OCI-LY7 (cell line): ENCODE measurements at regions not wholly inside any gene's neighbourhood (a gene's known extent, or its start where the extent isn't known, plus 50 kb on each side); places are given as distances from the start of the nearest gene placed in this dataset.

Source experiments
- BruUV-seq: library from RNA; stranded (reverse); fragments of 400-500 nt; replicated peaks from 2 replicates; lab custom pipeline; 2021; lab: Mats Ljungman, UMichigan
- CTCF ChIA-PET: fragments of 300-600 bp; sonication (Branson Sonifier 250); formaldehyde crosslinking; loops from one replicate; lab custom pipeline; 2022; ENCODE audit warnings: antibody characterized with exemption; ENCODE audit not compliant: unreplicated experiment; lab: Charles Lee
- POLR2A ChIA-PET: fragments of 300-600 bp; sonication (Branson Sonifier 250); formaldehyde crosslinking; loops from one replicate; lab custom pipeline; 2022; ENCODE audit warnings: antibody characterized with exemption; lab: Charles Lee
- DNase-seq: peaks from one replicate; pipeline ENCODE4 v3.0.0-alpha.2; 2015; ENCODE audit warnings: low spot score
- H2AFZ ChIP-seq: fragments of 200-600 bp; sonication (generic), shearing (Covaris generic); 2 replicates; pipeline ENCODE4 v1.6.1; 2014; ENCODE audit warnings: mild to moderate bottlenecking, antibody characterized with exemption, low read length, moderate library complexity
- H3K27ac ChIP-seq: fragments of 200-600 bp; sonication (generic); 2 replicates; pipeline ENCODE4 v1.5.1; 2014; ENCODE audit warnings: mixed run types, low read depth, mild to moderate bottlenecking, moderate library complexity, low read length, inconsistent platforms; ENCODE audit not compliant: poor library complexity, severe bottlenecking
- H3K36me3 ChIP-seq: fragments of 200-600 bp; sonication (generic); 2 replicates; pipeline ENCODE4 v1.6.1; 2014; ENCODE audit warnings: mild to moderate bottlenecking, antibody characterized with exemption, low read length, moderate library complexity, mixed read lengths; ENCODE audit not compliant: insufficient read depth
- H3K4me1 ChIP-seq: fragments of 200-600 bp; sonication (generic); 2 replicates; pipeline ENCODE4 v1.5.1; 2014; ENCODE audit warnings: mild to moderate bottlenecking, low read length; ENCODE audit not compliant: insufficient read depth, poor library complexity, severe bottlenecking
- H3K4me2 ChIP-seq: fragments of 200-600 bp; sonication (generic); 2 replicates; pipeline ENCODE4 v1.6.1; 2014; ENCODE audit warnings: mild to moderate bottlenecking, low read length
- H3K4me3 ChIP-seq: fragments of 200-600 bp; sonication (generic); 2 replicates; pipeline ENCODE4 v1.5.1; 2014; ENCODE audit warnings: mild to moderate bottlenecking, low read depth, low read length; ENCODE audit not compliant: poor library complexity, severe bottlenecking
- H3K79me2 ChIP-seq: fragments of 200-600 bp; sonication (generic); 2 replicates; pipeline ENCODE4 v1.6.1; 2016; ENCODE audit warnings: low read depth, mild to moderate bottlenecking, low read length, moderate library complexity, mixed read lengths; ENCODE audit not compliant: insufficient read depth
- H3K9me2 ChIP-seq: fragments of 200-600 bp; sonication (generic); 2 replicates; pipeline ENCODE4 v1.6.1; 2016; ENCODE audit warnings: mild to moderate bottlenecking, low read length, mixed read lengths; ENCODE audit not compliant: insufficient read depth
- H3K9me3 ChIP-seq: fragments of 200-600 bp; sonication (generic); 2 replicates; pipeline ENCODE4 v1.6.1; 2014; ENCODE audit warnings: mild to moderate bottlenecking, mixed run types, low read length, mixed read lengths
- H4K20me1 ChIP-seq: fragments of 200-600 bp; sonication (generic); 2 replicates; pipeline ENCODE4 v1.6.1; 2014; ENCODE audit warnings: mild to moderate bottlenecking, antibody characterized with exemption, low read length, moderate library complexity, mixed read lengths; ENCODE audit not compliant: insufficient read depth
- CTCF ChIP-seq: fragments of 200-600 bp; sonication (generic); conservative IDR thresholded peaks from 2 replicates; pipeline ENCODE4 v1.5.1; 2014; ENCODE audit warnings: mild to moderate bottlenecking, antibody characterized with exemption, low read length, moderate library complexity, mixed read lengths
- EZH2phosphoT487 ChIP-seq: fragments of 200-600 bp; sonication (generic); IDR thresholded peaks from 2 replicates; pipeline ENCODE4 v1.6.1; 2018; ENCODE audit warnings: low read depth, borderline replicate concordance, mild to moderate bottlenecking, mixed run types, antibody characterized with exemption, low read length, moderate library complexity, mixed read lengths
- intact Hi-C: fragments of 100-400 bp; cut with micrococcal nuclease; formaldehyde crosslinking; loops from one replicate; pipeline ENCODE4 v1.10.0; 2022; ENCODE audit not compliant: unreplicated experiment

GRCh38 chr2:57725337-57725947 lies 321.2 kb upstream of the VRK2 start:
- ChIA-PET POLR2A (no interaction called here), CTCF (no interaction called here)
- no peak overlapping the region for H3K4me3 ChIP-seq
- H4K20me1 ChIP-seq: no peaks in the 10 kb centered on the region
- H3K27ac ChIP-seq: no peak overlapping the region
- no TSS peak for BruUV-seq
- no peaks in the 10 kb centered on the region for H3K79me2 ChIP-seq
- H3K4me2 ChIP-seq: no peak overlapping the region
- intact Hi-C loops: no loop called here
- H3K9me2 ChIP-seq: no peaks in the 10 kb centered on the region
- no peaks in the 10 kb centered on the region for H3K36me3 ChIP-seq
- no peak overlapping the region for H2AFZ ChIP-seq
- TF ChIP-seq EZH2phosphoT487 (no peak), CTCF (no peak)
- H3K4me1 ChIP-seq: no peaks in the 10 kb centered on the region
- H3K9me3 ChIP-seq: no peaks in the 10 kb centered on the region
- no peak for DNase-seq

- no peak for DNase-seq
- no peak overlapping the region for H2AFZ ChIP-seq
- no peaks in the 10 kb centered on the region for H3K36me3 ChIP-seq
- no peaks in the 10 kb centered on the region for H4K20me1 ChIP-seq
- ChIA-PET POLR2A (interaction anchor here (0.6 kb wide), 1 partner anchor 1200 kb away, joined by 3 read pairs; no protein-coding TSS in a partner anchor), CTCF (no interaction called here)
- no peak overlapping the region for H3K4me2 ChIP-seq
- intact Hi-C loops: no loop called here
- H3K27ac ChIP-seq: no peak overlapping the region
- H3K9me3 ChIP-seq: no peaks in the 10 kb centered on the region
- no peak overlapping the region for H3K4me3 ChIP-seq
- no peaks in the 10 kb centered on the region for H3K4me1 ChIP-seq
- BruUV-seq: no TSS peak
- TF ChIP-seq EZH2phosphoT487: no peak
- TF ChIP-seq CTCF: no peak
- no peaks in the 10 kb centered on the region for H3K9me2 ChIP-seq
- H3K79me2 ChIP-seq: no peaks in the 10 kb centered on the region
Measured at GRCh38 chr2:57726294-57726693, 320.3 kb upstream of the VRK2 start.

- no peaks in the 10 kb centered on the region for H3K4me1 ChIP-seq
- intact Hi-C loops: no loop called here
- no peaks in the 10 kb centered on the region for H3K9me3 ChIP-seq
- DNase-seq: no peak
- H3K4me2 ChIP-seq: no peak overlapping the region
- H3K36me3 ChIP-seq: no peaks in the 10 kb centered on the region
- no peak overlapping the region for H3K4me3 ChIP-seq
- ChIA-PET CTCF (no interaction called here), POLR2A (interaction anchor here (0.9 kb wide), 1 partner anchor 14 kb away, joined by 3 read pairs; no protein-coding TSS in a partner anchor)
- H4K20me1 ChIP-seq: no peaks in the 10 kb centered on the region
- TF ChIP-seq EZH2phosphoT487 (no peak), CTCF (no peak)
- BruUV-seq: no TSS peak
- no peaks in the 10 kb centered on the region for H3K9me2 ChIP-seq
- no peak overlapping the region for H3K27ac ChIP-seq
- H3K79me2 ChIP-seq: no peaks in the 10 kb centered on the region
- H2AFZ ChIP-seq: no peak overlapping the region
Measured at GRCh38 chr2:57728691-57729090, 317.9 kb upstream of the VRK2 start.
